ENCODE measurements at regions not wholly inside any gene's neighbourhood (a gene's known extent, or its start where the extent isn't known, plus 50 kb on each side); places are given as distances from the start of the nearest gene placed in this dataset.
A peak's percentile ranks its signal among the peaks of the same experiment; 100 is the strongest.

- H3K27me3 ChIP-seq (ENCODE audit: control insufficient read depth in 3 of 3, insufficient read depth in 3 of 3, low read length in 3 of 3), result no peaks in the 10 kb centered on the region
- H3K27ac ChIP-seq (ENCODE audit: low read depth, low read length), result peak overlapping the region; percentile 7
- no peaks in the 10 kb centered on the region for H3K36me3 ChIP-seq (ENCODE audit: control insufficient read depth in 3 of 3, insufficient read depth in 3 of 3, low read length in 3 of 3)
- H3K4me1 ChIP-seq (ENCODE audit: control insufficient read depth in 3 of 3, insufficient read depth in 3 of 3, low read length in 3 of 3), result peaks cover 0 to 18% (median 14%) of the 10 kb centered on the region in 3 donors
- no peak overlapping the region for H3K4me3 ChIP-seq (ENCODE audit: low read length in 3 of 3)
- no peak overlapping the region for H3K9ac ChIP-seq (ENCODE audit: low read depth in 1 of 3, low read length in 3 of 3)
- no peaks in the 10 kb centered on the region for H3K9me3 ChIP-seq (ENCODE audit: control insufficient read depth in 3 of 3, low read length in 3 of 3)
Measured at GRCh38 chr2:18153741-18154140, 275.3 kb downstream of the KCNS3 start.

DNA sequence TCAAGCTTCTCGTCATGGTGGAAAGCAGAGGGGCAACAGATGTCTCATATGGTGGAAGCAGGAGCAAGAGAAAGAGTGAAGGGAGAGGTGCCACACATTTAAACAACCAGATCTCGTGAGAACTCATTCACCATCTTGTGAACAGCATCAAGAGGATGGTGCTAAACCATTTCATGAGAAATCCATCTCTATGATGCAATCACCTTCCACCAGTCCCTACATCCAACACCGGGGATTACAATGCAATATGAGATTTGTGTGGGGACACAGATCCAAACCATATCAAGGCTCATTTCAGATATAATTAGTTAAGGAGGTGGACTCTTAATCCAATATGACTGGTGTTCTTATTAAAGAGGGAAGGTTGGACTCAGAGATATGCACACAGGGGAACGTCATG lies 272.8 kb downstream of the KCNS3 start:
- H3K36me3 ChIP-seq (ENCODE audit: control insufficient read depth in 3 of 3, insufficient read depth in 3 of 3, low read length in 3 of 3), result no peaks in the 10 kb centered on the region
- no peak overlapping the region for H3K9ac ChIP-seq (ENCODE audit: low read depth in 1 of 3, low read length in 3 of 3)
- peaks cover 0 to 18% (median 14%) of the 10 kb centered on the region in 3 donors for H3K4me1 ChIP-seq (ENCODE audit: control insufficient read depth in 3 of 3, insufficient read depth in 3 of 3, low read length in 3 of 3)
- H3K4me3 ChIP-seq (ENCODE audit: low read length in 3 of 3), result no peak overlapping the region
- H3K9me3 ChIP-seq (ENCODE audit: control insufficient read depth in 3 of 3, low read length in 3 of 3), result no peaks in the 10 kb centered on the region
- no peak overlapping the region for H3K27ac ChIP-seq (ENCODE audit: low read depth, low read length)
- no peaks in the 10 kb centered on the region for H3K27me3 ChIP-seq (ENCODE audit: control insufficient read depth in 3 of 3, insufficient read depth in 3 of 3, low read length in 3 of 3)

GRCh38 chr2:18149660-18150246 lies 271.3 kb downstream of the KCNS3 start:
- no peak overlapping the region for H3K9ac ChIP-seq (ENCODE audit: low read depth in 1 of 3, low read length in 3 of 3)
- no peaks in the 10 kb centered on the region for H3K27me3 ChIP-seq (ENCODE audit: control insufficient read depth in 3 of 3, insufficient read depth in 3 of 3, low read length in 3 of 3)
- no peaks in the 10 kb centered on the region for H3K36me3 ChIP-seq (ENCODE audit: control insufficient read depth in 3 of 3, insufficient read depth in 3 of 3, low read length in 3 of 3)
- H3K9me3 ChIP-seq (ENCODE audit: control insufficient read depth in 3 of 3, low read length in 3 of 3), result no peaks in the 10 kb centered on the region
- peaks cover 0 to 18% (median 14%) of the 10 kb centered on the region in 3 donors for H3K4me1 ChIP-seq (ENCODE audit: control insufficient read depth in 3 of 3, insufficient read depth in 3 of 3, low read length in 3 of 3)
- no peak overlapping the region for H3K27ac ChIP-seq (ENCODE audit: low read depth, low read length)
- H3K4me3 ChIP-seq (ENCODE audit: low read length in 3 of 3), result no peak overlapping the region

DNA sequence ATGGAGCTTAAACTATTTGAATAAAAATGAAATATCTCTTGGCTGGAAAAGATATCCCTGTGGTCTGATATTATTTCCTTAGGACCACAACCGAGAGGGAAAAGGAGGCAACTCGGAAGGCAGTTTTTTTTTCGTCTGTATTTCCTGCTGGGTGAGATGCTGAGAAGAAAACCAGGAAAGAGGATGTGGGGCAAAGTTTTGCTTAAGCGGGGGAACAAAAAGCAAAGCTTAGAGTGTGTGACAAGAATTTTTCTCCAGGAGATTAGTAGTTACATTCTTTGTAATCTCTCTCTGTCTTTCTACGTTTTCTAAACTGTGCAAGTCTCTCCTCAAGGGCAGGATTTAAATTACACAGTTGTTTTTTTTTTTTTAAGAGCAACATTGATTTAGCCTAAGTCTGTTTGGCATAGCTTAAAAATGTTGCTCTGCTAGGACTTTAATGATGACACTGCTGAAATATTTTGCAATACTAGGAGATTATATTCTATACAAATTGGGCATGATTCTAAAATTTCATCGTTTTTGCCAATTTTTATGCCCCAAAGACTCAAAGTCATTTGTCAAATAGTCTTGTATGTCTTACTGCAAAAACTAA lies 258.5 kb downstream of the KCNS3 start:
- no peaks in the 10 kb centered on the region for H3K4me1 ChIP-seq (ENCODE audit: control insufficient read depth in 3 of 3, insufficient read depth in 3 of 3, low read length in 3 of 3)
- H3K27ac ChIP-seq (ENCODE audit: low read depth, low read length), result no peak overlapping the region
- H3K27me3 ChIP-seq (ENCODE audit: control insufficient read depth in 3 of 3, insufficient read depth in 3 of 3, low read length in 3 of 3), result no peaks in the 10 kb centered on the region
- H3K9ac ChIP-seq (ENCODE audit: low read depth in 1 of 3, low read length in 3 of 3), result no peak overlapping the region
- no peak overlapping the region for H3K4me3 ChIP-seq (ENCODE audit: low read length in 3 of 3)
- no peaks in the 10 kb centered on the region for H3K9me3 ChIP-seq (ENCODE audit: control insufficient read depth in 3 of 3, low read length in 3 of 3)
- H3K36me3 ChIP-seq (ENCODE audit: control insufficient read depth in 3 of 3, insufficient read depth in 3 of 3, low read length in 3 of 3), result no peaks in the 10 kb centered on the region

DNA sequence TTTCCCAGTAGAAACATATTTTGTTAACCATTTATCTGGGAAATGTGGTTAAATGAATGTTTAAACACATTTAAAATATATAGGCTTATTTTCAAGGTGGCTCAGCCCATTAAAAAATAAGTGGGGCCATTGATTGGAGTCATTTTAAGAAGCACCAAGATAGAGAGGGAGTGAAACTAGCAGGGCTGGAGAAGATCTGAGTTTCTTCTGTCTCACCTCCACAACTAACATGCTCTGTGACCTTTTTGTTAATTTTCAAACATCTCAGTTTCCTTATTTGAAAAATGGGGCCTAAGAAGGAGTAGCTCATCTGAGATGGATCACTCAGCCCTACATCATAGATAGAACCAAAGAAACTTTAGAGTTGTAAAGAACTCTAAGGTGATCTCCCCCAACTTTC lies 254.8 kb downstream of the KCNS3 start:
- H3K27ac ChIP-seq (ENCODE audit: low read depth, low read length), result no peak overlapping the region

DNA sequence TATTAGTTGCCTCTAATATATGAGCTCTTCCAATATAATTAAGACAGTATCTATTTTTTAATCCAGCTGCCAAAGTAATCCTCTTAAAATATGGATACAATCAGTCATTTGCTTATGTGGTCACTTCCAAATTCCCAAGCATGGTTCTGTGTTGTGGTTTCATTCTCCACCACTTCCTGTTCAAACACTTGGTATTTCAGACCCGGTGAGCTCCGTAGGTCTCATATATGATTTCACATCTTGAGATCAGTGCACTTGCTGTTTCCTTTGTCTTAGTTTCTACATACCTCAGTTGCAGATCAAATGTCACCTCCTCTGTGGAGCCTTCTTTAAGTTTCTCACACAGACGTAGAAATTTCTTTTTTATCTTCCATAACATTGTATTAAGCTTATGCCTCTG lies 254.2 kb downstream of the KCNS3 start:
- Histone ChIP-seq H3K27ac (ENCODE audit: low read depth, low read length) (no peak overlapping the region), H3K4me1 (ENCODE audit: control insufficient read depth in 3 of 3, insufficient read depth in 3 of 3, low read length in 3 of 3) (no peaks in the 10 kb centered on the region), H3K9ac (ENCODE audit: low read depth in 1 of 3, low read length in 3 of 3) (no peak overlapping the region)

More for the DNA sequence above, 254.8 kb downstream of the KCNS3 start:
- H3K4me3 ChIP-seq (ENCODE audit: low read length in 3 of 3), result no peak overlapping the region
- H3K9me3 ChIP-seq (ENCODE audit: control insufficient read depth in 3 of 3, low read length in 3 of 3), result no peaks in the 10 kb centered on the region
- H3K27me3 ChIP-seq (ENCODE audit: control insufficient read depth in 3 of 3, insufficient read depth in 3 of 3, low read length in 3 of 3), result no peaks in the 10 kb centered on the region
- H3K4me1 ChIP-seq (ENCODE audit: control insufficient read depth in 3 of 3, insufficient read depth in 3 of 3, low read length in 3 of 3), result no peaks in the 10 kb centered on the region
- no peaks in the 10 kb centered on the region for H3K36me3 ChIP-seq (ENCODE audit: control insufficient read depth in 3 of 3, insufficient read depth in 3 of 3, low read length in 3 of 3)
- H3K9ac ChIP-seq (ENCODE audit: low read depth in 1 of 3, low read length in 3 of 3), result no peak overlapping the region

GRCh38 chr2:18131761-18132160 lies 253.3 kb downstream of the KCNS3 start:
- H3K27ac ChIP-seq (ENCODE audit: low read depth, low read length), result no peak overlapping the region

More for the DNA sequence above, 254.2 kb downstream of the KCNS3 start:
- Histone ChIP-seq H3K9me3 (ENCODE audit: control insufficient read depth in 3 of 3, low read length in 3 of 3) (no peaks in the 10 kb centered on the region), H3K36me3 (ENCODE audit: control insufficient read depth in 3 of 3, insufficient read depth in 3 of 3, low read length in 3 of 3) (no peaks in the 10 kb centered on the region), H3K27me3 (ENCODE audit: control insufficient read depth in 3 of 3, insufficient read depth in 3 of 3, low read length in 3 of 3) (no peaks in the 10 kb centered on the region), H3K4me3 (ENCODE audit: low read length in 3 of 3) (no peak overlapping the region)

GRCh38 chr2:18129348-18129747 lies 250.9 kb downstream of the KCNS3 start:
- H3K4me1 ChIP-seq (ENCODE audit: control insufficient read depth in 3 of 3, insufficient read depth in 3 of 3, low read length in 3 of 3), result peaks cover 0 to 6% (median 0%) of the 10 kb centered on the region in 3 donors
- no peaks in the 10 kb centered on the region for H3K9me3 ChIP-seq (ENCODE audit: control insufficient read depth in 3 of 3, low read length in 3 of 3)
- no peaks in the 10 kb centered on the region for H3K27me3 ChIP-seq (ENCODE audit: control insufficient read depth in 3 of 3, insufficient read depth in 3 of 3, low read length in 3 of 3)
- no peak overlapping the region for H3K4me3 ChIP-seq (ENCODE audit: low read length in 3 of 3)
- H3K9ac ChIP-seq (ENCODE audit: low read depth in 1 of 3, low read length in 3 of 3), result no peak overlapping the region
- H3K27ac ChIP-seq (ENCODE audit: low read depth, low read length), result no peak overlapping the region
- H3K36me3 ChIP-seq (ENCODE audit: control insufficient read depth in 3 of 3, insufficient read depth in 3 of 3, low read length in 3 of 3), result no peaks in the 10 kb centered on the region

More at GRCh38 chr2:18131761-18132160, 253.3 kb downstream of the KCNS3 start:
- Histone ChIP-seq H3K4me1 (ENCODE audit: control insufficient read depth in 3 of 3, insufficient read depth in 3 of 3, low read length in 3 of 3) (no peaks in the 10 kb centered on the region), H3K9ac (ENCODE audit: low read depth in 1 of 3, low read length in 3 of 3) (no peak overlapping the region), H3K4me3 (ENCODE audit: low read length in 3 of 3) (no peak overlapping the region), H3K36me3 (ENCODE audit: control insufficient read depth in 3 of 3, insufficient read depth in 3 of 3, low read length in 3 of 3) (no peaks in the 10 kb centered on the region), H3K27me3 (ENCODE audit: control insufficient read depth in 3 of 3, insufficient read depth in 3 of 3, low read length in 3 of 3) (no peaks in the 10 kb centered on the region), H3K9me3 (ENCODE audit: control insufficient read depth in 3 of 3, low read length in 3 of 3) (no peaks in the 10 kb centered on the region)

DNA sequence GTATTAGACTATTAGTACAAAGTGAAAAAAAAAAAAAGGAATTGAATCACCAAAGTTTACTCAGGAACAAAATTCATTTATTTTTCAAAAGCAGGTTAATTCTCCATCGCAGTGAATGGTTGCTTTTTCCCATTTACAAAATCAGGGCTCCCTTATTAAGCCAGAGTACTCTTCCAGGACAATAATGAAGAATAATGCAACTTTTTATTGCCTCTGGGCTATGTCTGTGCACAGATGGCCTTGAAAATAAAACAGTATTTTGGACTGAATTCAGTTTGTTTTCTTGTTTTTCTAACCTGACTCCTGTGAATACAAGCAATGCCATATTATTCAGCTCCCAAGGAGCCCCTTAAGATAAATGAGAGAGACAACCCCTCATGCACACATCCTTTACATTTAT lies 246.8 kb downstream of the KCNS3 start:
- Histone ChIP-seq H3K4me3 (ENCODE audit: low read length in 3 of 3) (no peak overlapping the region), H3K36me3 (ENCODE audit: control insufficient read depth in 3 of 3, insufficient read depth in 3 of 3, low read length in 3 of 3) (no peaks in the 10 kb centered on the region), H3K4me1 (ENCODE audit: control insufficient read depth in 3 of 3, insufficient read depth in 3 of 3, low read length in 3 of 3) (peaks cover 6 to 12% (median 10%) of the 10 kb centered on the region in 3 donors), H3K27me3 (ENCODE audit: control insufficient read depth in 3 of 3, insufficient read depth in 3 of 3, low read length in 3 of 3) (no peaks in the 10 kb centered on the region), H3K27ac (ENCODE audit: low read depth, low read length) (no peak overlapping the region), H3K9ac (ENCODE audit: low read depth in 1 of 3, low read length in 3 of 3) (no peak overlapping the region), H3K9me3 (ENCODE audit: control insufficient read depth in 3 of 3, low read length in 3 of 3) (no peaks in the 10 kb centered on the region)

- Histone ChIP-seq H3K4me1 (ENCODE audit: control insufficient read depth in 3 of 3, insufficient read depth in 3 of 3, low read length in 3 of 3) (peaks cover 6 to 20% (median 12%) of the 10 kb centered on the region in 3 donors), H3K9ac (ENCODE audit: low read depth in 1 of 3, low read length in 3 of 3) (no peak overlapping the region)
Measured at GRCh38 chr2:18124116-18124835, 245.8 kb downstream of the KCNS3 start.

More at GRCh38 chr2:18124116-18124835, 245.8 kb downstream of the KCNS3 start:
- H3K27me3 ChIP-seq (ENCODE audit: control insufficient read depth in 3 of 3, insufficient read depth in 3 of 3, low read length in 3 of 3), result no peaks in the 10 kb centered on the region
- H3K9me3 ChIP-seq (ENCODE audit: control insufficient read depth in 3 of 3, low read length in 3 of 3), result no peaks in the 10 kb centered on the region
- H3K36me3 ChIP-seq (ENCODE audit: control insufficient read depth in 3 of 3, insufficient read depth in 3 of 3, low read length in 3 of 3), result no peaks in the 10 kb centered on the region
- no peak overlapping the region for H3K27ac ChIP-seq (ENCODE audit: low read depth, low read length)
- no peak overlapping the region for H3K4me3 ChIP-seq (ENCODE audit: low read length in 3 of 3)

All from skeletal muscle tissue (tissue), 3 donors.